ENCODE measurements at regions not wholly inside any gene's neighbourhood (a gene's known extent, or its start where the extent isn't known, plus 50 kb on each side); places are given as distances from the start of the nearest gene placed in this dataset.

- dilution Hi-C loops (cut with MboI; ENCODE audit: extremely low pct_ligation_motif_present, low sequenced_read_pairs) = no loop called here
- no peaks in the 10 kb centered on the region for H4K20me1 ChIP-seq (ENCODE audit: control insufficient read depth, extremely low read depth, insufficient read depth, low read length)
- H3K79me2 ChIP-seq (ENCODE audit: control insufficient read depth, insufficient read depth, low read length) = no peaks in the 10 kb centered on the region
- H2AFZ ChIP-seq (ENCODE audit: control insufficient read depth, low read length) = no peak overlapping the region
- H3K4me3 ChIP-seq (ENCODE audit: control insufficient read depth in 2 of 3, extremely low read depth in 1 of 3, insufficient read depth in 2 of 3, low read depth in 1 of 3, low read length in 3 of 3) = no peak overlapping the region
- TF ChIP-seq CTCF (optimal IDR thresholded peaks at IDR 0.05 in 1 of 3, IDR thresholded peaks at IDR 0.05 in 1 of 3, conservative IDR thresholded peaks at IDR 0.05 in 1 of 3; ENCODE audit: extremely low read depth in 1 of 3, insufficient read depth in 2 of 3, low read length in 3 of 3) (no peak), EZH2 (IDR thresholded peaks at IDR 0.05; ENCODE audit: low read length) (no peak)
- H3K9me1 ChIP-seq (ENCODE audit: control insufficient read depth, extremely low read depth, insufficient read depth, low read length) = no peaks in the 10 kb centered on the region
- no peak for DNase-seq (ENCODE audit: low read depth, low spot score)
- no peak overlapping the region for H3K9ac ChIP-seq (ENCODE audit: control insufficient read depth, extremely low read depth, insufficient read depth, low read length)
- no peak for FAIRE-seq
- no peak overlapping the region for H3K27ac ChIP-seq (ENCODE audit: control insufficient read depth, insufficient read depth, low read length)
- H3K4me2 ChIP-seq (ENCODE audit: control insufficient read depth, extremely low read depth, insufficient read depth, low read depth, low read length) = no peak overlapping the region
- peaks cover 3% of the 10 kb centered on the region for H3K27me3 ChIP-seq (ENCODE audit: control insufficient read depth, extremely low read depth, insufficient read depth, low read length)
- H3K36me3 ChIP-seq (ENCODE audit: control insufficient read depth in 2 of 2, extremely low read depth in 1 of 2, insufficient read depth in 2 of 2, low read length in 2 of 2) = no peaks in the 10 kb centered on the region
- H3K4me1 ChIP-seq (ENCODE audit: control insufficient read depth, extremely low read depth, insufficient read depth, low read length) = no peaks in the 10 kb centered on the region
- H3K9me3 ChIP-seq (ENCODE audit: control insufficient read depth, low read depth, low read length) = no peaks in the 10 kb centered on the region
Measured at GRCh38 chr4:17018013-17018412, 119.6 kb upstream of the LDB2 start.

- no peaks in the 10 kb centered on the region for H3K27me3 ChIP-seq (ENCODE audit: control insufficient read depth, extremely low read depth, insufficient read depth, low read length)
- no peaks in the 10 kb centered on the region for H4K20me1 ChIP-seq (ENCODE audit: control insufficient read depth, extremely low read depth, insufficient read depth, low read length)
- no peaks in the 10 kb centered on the region for H3K9me1 ChIP-seq (ENCODE audit: control insufficient read depth, extremely low read depth, insufficient read depth, low read length)
- no peak for TF ChIP-seq EZH2 (IDR thresholded peaks at IDR 0.05; ENCODE audit: low read length)
- no peak for TF ChIP-seq CTCF (optimal IDR thresholded peaks at IDR 0.05 in 1 of 3, IDR thresholded peaks at IDR 0.05 in 1 of 3, conservative IDR thresholded peaks at IDR 0.05 in 1 of 3; ENCODE audit: extremely low read depth in 1 of 3, insufficient read depth in 2 of 3, low read length in 3 of 3)
- no peak overlapping the region for H3K4me2 ChIP-seq (ENCODE audit: control insufficient read depth, extremely low read depth, insufficient read depth, low read depth, low read length)
- H3K4me1 ChIP-seq (ENCODE audit: control insufficient read depth, extremely low read depth, insufficient read depth, low read length) = no peaks in the 10 kb centered on the region
- no peak overlapping the region for H2AFZ ChIP-seq (ENCODE audit: control insufficient read depth, low read length)
- no peak overlapping the region for H3K27ac ChIP-seq (ENCODE audit: control insufficient read depth, insufficient read depth, low read length)
- FAIRE-seq (no peak), DNase-seq (ENCODE audit: low read depth, low spot score) (no peak)
- no peaks in the 10 kb centered on the region for H3K9me3 ChIP-seq (ENCODE audit: control insufficient read depth, low read depth, low read length)
- no peaks in the 10 kb centered on the region for H3K79me2 ChIP-seq (ENCODE audit: control insufficient read depth, insufficient read depth, low read length)
- dilution Hi-C loops (cut with MboI; ENCODE audit: extremely low pct_ligation_motif_present, low sequenced_read_pairs) = no loop called here
- H3K36me3 ChIP-seq (ENCODE audit: control insufficient read depth in 2 of 2, extremely low read depth in 1 of 2, insufficient read depth in 2 of 2, low read length in 2 of 2) = no peaks in the 10 kb centered on the region
- no peak overlapping the region for H3K4me3 ChIP-seq (ENCODE audit: control insufficient read depth in 2 of 3, extremely low read depth in 1 of 3, insufficient read depth in 2 of 3, low read depth in 1 of 3, low read length in 3 of 3)
- no peak overlapping the region for H3K9ac ChIP-seq (ENCODE audit: control insufficient read depth, extremely low read depth, insufficient read depth, low read length)
Measured at GRCh38 chr4:17013382-17014006, 115.0 kb upstream of the LDB2 start.

Measured in keratinocyte (primary cell).